HG03196 (cell line): ENCODE measurements at regions not wholly inside any gene's neighbourhood (a gene's known extent, or its start where the extent isn't known, plus 50 kb on each side); places are given as distances from the start of the nearest gene placed in this dataset.

Experiments
- ATAC-seq: cut with Tn5 transposase; IDR thresholded peaks from one replicate; pipeline ENCODE4 v1.9.1; 2021; ENCODE audit not compliant: unreplicated experiment

GRCh38 chr2:145253492-145253891 is 733.6 kb upstream of the ZEB2 start:
- no peak for ATAC-seq

GRCh38 chr2:145245268-145245870 is 725.5 kb upstream of the ZEB2 start:
- ATAC-seq = no peak

- no peak for ATAC-seq
Observed at GRCh38 chr2:145235312-145235711, 715.4 kb upstream of the ZEB2 start.

GRCh38 chr2:145230546-145230945 is 710.6 kb upstream of the ZEB2 start:
- no peak for ATAC-seq

GRCh38 chr2:145228506-145228905 is 708.6 kb upstream of the ZEB2 start:
- no peak for ATAC-seq

GRCh38 chr2:145226901-145227300 is 707.0 kb upstream of the ZEB2 start:
- no peak for ATAC-seq

- ATAC-seq = no peak
Observed at GRCh38 chr2:145221516-145221915, 701.6 kb upstream of the ZEB2 start.

GRCh38 chr2:145221032-145221431 is 701.1 kb upstream of the ZEB2 start:
- ATAC-seq = no peak

- ATAC-seq = no peak
Observed at GRCh38 chr2:145220496-145220895, 700.6 kb upstream of the ZEB2 start.

- ATAC-seq = no peak
Observed at GRCh38 chr2:145207884-145208283, 688.0 kb upstream of the ZEB2 start.

GRCh38 chr2:145206496-145207281 is 686.8 kb upstream of the ZEB2 start:
- no peak for ATAC-seq

- no peak for ATAC-seq
Observed at GRCh38 chr2:145203891-145204290, 684.0 kb upstream of the ZEB2 start.

GRCh38 chr2:145199827-145200706 is 680.1 kb upstream of the ZEB2 start:
- ATAC-seq = no peak

GRCh38 chr2:145199042-145199441 is 679.1 kb upstream of the ZEB2 start:
- ATAC-seq = no peak

- ATAC-seq = no peak
Observed at GRCh38 chr2:145198555-145198954, 678.6 kb upstream of the ZEB2 start.

GRCh38 chr2:145197944-145198343 is 678.0 kb upstream of the ZEB2 start:
- no peak for ATAC-seq

- no peak for ATAC-seq
Observed at GRCh38 chr2:145194673-145195072, 674.8 kb upstream of the ZEB2 start.

- no peak for ATAC-seq
Observed at GRCh38 chr2:145190031-145190703, 670.2 kb upstream of the ZEB2 start.

- no peak for ATAC-seq
Observed at GRCh38 chr2:145186303-145186702, 666.4 kb upstream of the ZEB2 start.

GRCh38 chr2:145185696-145186095 is 665.8 kb upstream of the ZEB2 start:
- ATAC-seq = no peak
